Activated T-cell treated with anti-CD3 and anti-CD28 coated beads, Interleukin-2, amount 50 U/mL, for 48 hours (primary cell): ENCODE measurements at regions not wholly inside any gene's neighbourhood (a gene's known extent, or its start where the extent isn't known, plus 50 kb on each side); places are given as distances from the start of the nearest gene placed in this dataset.
"Not testable (repeated sequence)": the region's sequence is repeated elsewhere in the genome, so short reads cannot be mapped to it uniquely, and the experiment has no call there.

ENCODE experiments used
- DNase-seq, 2 experiments: peaks; one replicate each; pipeline ENCODE4 v3.0.0-alpha.2; 2020

DNA sequence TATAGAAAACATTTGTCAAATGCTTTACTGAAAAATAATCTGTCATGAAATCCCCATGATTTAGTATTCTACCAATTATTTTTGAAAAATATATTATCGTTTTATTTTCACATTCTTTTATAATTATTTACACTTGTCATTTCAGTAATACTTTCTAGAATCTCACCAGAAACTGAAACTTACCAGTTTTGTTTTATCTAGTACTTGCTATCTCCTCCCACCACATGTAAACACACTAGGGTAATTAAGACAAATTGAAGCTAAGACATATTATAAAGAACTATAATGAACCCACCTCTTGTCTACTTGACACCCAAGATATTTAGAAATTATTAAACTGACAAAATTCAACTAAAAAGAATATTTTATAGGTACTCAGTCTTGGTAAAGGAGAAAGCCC lies 51.5 kb upstream of the GRM3 start:
- DNase-seq = no peak

DNA sequence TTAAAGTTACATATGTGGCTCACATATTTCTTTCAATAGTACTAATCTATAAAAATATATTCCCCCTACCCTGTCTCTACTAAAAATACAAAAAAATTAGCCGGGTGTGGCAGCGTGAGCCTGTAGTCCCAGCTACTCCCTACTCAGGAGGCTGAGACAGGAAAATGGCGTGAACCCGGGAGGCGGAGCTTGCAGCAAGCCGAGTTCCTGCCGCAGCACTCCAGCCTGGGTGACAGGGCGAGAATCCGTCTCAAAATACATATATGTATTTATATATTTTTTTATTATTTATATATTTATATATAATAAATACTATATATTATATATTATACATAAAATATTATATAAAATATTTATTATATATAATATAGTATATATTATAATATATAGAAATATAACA lies 69.7 kb upstream of the GRM3 start:
- no peak for DNase-seq

- no peak for DNase-seq
Measured at GRCh38 chr7:86558680-86559501, 84.8 kb upstream of the GRM3 start.

GRCh38 chr7:86534641-86535040 lies 109.1 kb upstream of the GRM3 start:
- no peak for DNase-seq

GRCh38 chr7:86504229-86504628 lies 139.5 kb upstream of the GRM3 start:
- DNase-seq = no peak

DNA sequence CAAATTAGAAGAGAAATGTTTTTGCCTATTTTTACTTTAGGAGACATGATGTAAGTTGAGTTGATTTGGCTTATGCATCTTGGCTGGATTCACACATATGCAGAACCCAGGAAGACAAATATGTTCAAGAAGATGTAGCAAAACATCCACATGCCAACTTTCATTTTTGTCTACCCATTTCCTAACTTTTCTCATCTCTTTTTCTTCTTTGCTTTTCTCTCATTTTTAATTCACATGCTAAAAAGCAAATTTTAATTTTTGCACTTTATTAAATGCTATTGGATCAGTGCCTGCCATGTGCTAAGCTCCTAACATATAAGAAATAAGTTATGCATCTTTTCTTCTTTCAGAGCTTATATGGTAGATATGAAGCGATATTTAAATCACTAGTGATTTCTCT lies 143.7 kb upstream of the GRM3 start:
- DNase-seq = no peak

GRCh38 chr7:86485827-86486226 lies 157.9 kb upstream of the GRM3 start:
- no peak for DNase-seq

GRCh38 chr7:86479144-86479543 lies 164.6 kb upstream of the GRM3 start:
- DNase-seq = no peak

GRCh38 chr7:86477343-86477935 lies 166.3 kb upstream of the GRM3 start:
- DNase-seq = no peak

GRCh38 chr7:86470763-86471162 lies 172.9 kb upstream of the GRM3 start:
- DNase-seq = no peak

DNA sequence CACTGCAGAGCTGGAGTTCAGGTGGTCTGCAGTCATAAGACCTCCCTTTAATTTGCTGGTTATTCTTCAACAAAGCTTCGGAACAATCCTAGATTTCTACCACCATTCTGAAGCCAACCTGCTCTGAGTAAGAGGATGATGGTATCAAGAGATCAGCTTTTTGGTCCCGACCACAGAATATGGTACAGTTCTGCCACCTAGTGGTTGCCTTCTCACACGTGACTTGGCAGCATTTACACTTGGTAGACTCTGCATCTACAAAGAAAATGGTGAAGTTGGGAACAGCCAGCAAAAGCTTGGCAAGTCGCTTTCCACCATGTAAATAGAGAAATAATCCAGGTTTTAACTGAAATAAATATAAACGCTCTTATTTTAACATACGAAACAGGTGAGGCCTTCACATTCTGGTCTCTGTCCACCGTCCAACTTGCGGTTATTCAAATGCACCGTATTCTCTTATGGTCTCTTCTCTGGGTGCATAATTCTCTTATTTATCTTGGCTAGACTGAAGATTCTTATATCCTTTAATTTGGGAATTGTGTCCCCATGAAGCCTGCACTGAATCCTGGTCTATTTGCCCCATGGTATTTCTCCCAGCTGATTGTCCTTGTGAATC lies 173.9 kb upstream of the GRM3 start:
- peak; percentile 36 to 54 for DNase-seq

GRCh38 chr7:86454753-86455152 lies 189.0 kb upstream of the GRM3 start:
- DNase-seq = no peak

DNA sequence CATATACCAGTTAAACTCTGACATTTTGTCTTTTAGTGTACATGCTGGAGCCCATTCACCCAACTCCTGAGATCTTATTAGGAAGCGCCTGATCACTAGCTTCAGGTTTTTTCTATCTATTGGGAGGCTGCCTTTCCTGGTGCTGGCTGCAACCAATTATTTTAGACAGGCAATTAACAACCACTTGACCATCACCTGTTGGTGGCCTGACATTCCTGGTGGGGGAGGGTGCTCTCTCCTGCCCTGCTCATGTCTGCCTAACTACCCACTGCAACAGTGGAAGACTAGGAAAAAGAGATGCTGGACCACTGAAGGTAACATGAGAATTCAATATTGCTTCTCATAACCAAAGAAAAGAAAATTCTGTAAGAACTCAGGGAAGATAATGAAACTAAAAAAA lies 190.3 kb upstream of the GRM3 start:
- DNase-seq = no peak

- no peak for DNase-seq
Measured at GRCh38 chr7:86448856-86449255, 194.9 kb upstream of the GRM3 start.

DNA sequence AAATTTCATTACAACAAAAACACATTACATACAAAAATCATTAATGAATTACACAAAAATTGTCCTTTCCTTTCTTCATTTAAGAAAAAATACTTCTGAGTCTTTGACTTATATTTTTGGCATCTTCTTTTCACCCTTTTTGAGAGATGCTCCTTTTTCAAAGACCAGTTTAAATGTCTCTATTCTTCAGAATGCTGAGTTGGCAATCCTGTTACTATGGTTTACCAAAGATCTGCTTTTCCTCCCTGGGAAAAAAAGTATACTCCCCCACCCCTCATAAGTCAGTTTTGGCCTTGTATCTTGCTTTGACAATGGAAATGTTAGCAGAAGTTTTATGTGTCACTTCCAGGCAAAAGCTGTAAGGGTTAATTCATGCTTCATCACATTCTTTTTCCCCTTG lies 198.4 kb upstream of the GRM3 start:
- DNase-seq = no peak

- no peak for DNase-seq
Measured at GRCh38 chr7:86444245-86444644, 199.5 kb upstream of the GRM3 start.

DNA sequence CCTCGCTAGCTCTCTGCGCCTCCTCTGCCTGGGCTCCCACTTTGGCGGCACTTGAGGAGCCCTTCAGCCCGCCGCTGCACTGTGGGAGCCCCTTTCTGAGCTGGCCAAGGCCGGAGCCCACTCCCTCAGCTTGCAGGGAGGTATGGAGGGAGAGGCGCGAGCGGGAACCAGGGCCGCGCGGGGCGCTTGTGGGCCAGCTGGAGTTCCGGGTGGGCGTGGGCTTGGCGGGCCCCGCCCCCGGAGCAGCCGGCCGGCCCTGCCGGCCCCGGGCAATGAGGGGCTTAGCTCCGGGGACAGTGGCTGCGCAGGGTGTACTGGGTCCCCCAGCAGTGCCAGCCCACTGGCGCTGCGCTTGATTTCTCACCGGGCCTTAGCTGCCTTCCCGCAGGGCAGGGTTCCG lies 203.3 kb upstream of the GRM3 start:
- not testable (repeated sequence) for DNase-seq

- no peak for DNase-seq
Measured at GRCh38 chr7:86437951-86438450, 205.7 kb upstream of the GRM3 start.

DNA sequence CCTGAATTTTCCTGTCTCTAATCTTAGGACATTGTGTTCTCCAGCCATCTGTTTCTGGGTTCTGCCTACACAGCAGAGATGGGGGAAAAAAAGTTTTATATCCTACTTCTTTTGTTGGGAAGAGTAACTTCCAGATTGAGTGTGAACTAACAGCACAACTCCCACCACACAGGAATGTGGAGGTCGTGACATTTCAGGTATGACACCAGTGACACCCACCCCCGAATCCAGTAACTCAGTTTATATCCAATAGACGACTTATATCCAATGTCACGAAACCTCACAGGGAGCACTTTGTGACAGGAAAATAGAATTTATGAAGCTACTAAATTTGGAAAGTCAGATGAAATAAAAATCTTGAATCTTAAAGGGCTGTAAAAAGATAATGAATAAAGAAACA lies 211.9 kb upstream of the GRM3 start:
- no peak for DNase-seq

- no peak for DNase-seq
Measured at GRCh38 chr7:86411814-86412213, 231.9 kb upstream of the GRM3 start.

- no peak for DNase-seq
Measured at GRCh38 chr7:86407291-86407690, 236.4 kb upstream of the GRM3 start.

DNA sequence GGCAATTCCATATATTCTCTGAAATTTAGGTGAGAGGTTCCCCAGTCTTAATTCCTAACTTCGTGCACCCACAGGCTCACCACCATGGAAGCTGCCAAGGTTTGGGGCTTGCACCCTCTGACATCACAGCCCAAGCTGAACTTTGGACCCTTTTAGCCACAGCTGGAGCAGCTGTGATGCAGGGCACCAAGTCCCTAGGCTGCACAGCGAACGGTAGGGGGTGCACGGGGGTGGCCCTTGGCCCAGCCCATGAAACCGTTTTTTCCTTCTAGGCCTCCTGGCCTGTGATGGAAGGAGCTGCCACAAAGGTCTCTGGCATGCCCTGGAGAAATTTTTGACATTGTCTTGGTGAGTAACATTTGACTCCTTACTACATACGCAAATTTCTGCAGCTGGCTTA lies 251.9 kb upstream of the GRM3 start:
- DNase-seq = no peak

DNA sequence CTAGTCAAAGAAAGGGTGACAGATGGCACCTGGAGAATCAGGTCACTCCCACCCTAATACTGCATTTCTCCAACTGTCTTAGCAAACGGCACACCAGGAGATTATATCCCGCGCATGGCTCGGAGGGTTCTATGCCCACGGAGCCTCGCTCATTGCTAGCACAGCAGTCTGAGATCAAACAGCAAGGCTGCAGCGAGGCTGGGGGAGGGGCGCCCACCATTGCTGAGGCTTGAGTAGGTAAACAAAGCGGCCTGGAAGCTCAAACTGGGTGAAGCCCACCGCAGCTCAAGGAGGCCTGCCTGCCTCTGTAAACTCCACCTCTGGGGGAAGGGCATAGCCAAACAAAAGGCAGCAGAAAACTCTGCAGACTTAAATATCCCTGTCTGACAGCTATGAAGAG lies 268.1 kb upstream of the GRM3 start:
- not testable (repeated sequence) for DNase-seq

GRCh38 chr7:86372262-86372661 lies 271.4 kb upstream of the GRM3 start:
- DNase-seq = no peak
